Parathyroid adenoma (tissue), 2 donors: ENCODE measurements at regions not wholly inside any gene's neighbourhood (a gene's known extent, or its start where the extent isn't known, plus 50 kb on each side); places are given as distances from the start of the nearest gene placed in this dataset.

Source experiments
- H2AFZ ChIP-seq: fragments of 300-600 bp; sonication (generic); one replicate; pipeline ENCODE4 v1.7.0; 2017; ENCODE audit warnings: antibody characterized with exemption, mild to moderate bottlenecking
- H3K27ac ChIP-seq: fragments of 300-600 bp; sonication (generic); one replicate; pipeline ENCODE4 v1.7.0; 2017
- H3K27me3 ChIP-seq: fragments of 300-600 bp; sonication (generic); one replicate; pipeline ENCODE4 v1.7.0; 2017; ENCODE audit warnings: low read length; ENCODE audit not compliant: control insufficient read depth, insufficient read depth
- H3K36me3 ChIP-seq: fragments of 300-600 bp; sonication (generic); one replicate; pipeline ENCODE4 v1.7.0; 2017; ENCODE audit warnings: low read length; ENCODE audit not compliant: control insufficient read depth, insufficient read depth
- H3K4me1 ChIP-seq: fragments of 300-600 bp; sonication (generic); one replicate; pipeline ENCODE4 v1.7.0; 2017; ENCODE audit warnings: control low read depth
- H3K4me2 ChIP-seq: fragments of 300-600 bp; sonication (generic); one replicate; pipeline ENCODE4 v1.7.0; 2017; ENCODE audit warnings: low read length
- H3K4me3 ChIP-seq: fragments of 300-600 bp; sonication (generic); one replicate; pipeline ENCODE4 v1.7.0; 2017; ENCODE audit warnings: low read depth, low read length
- H3K79me2 ChIP-seq: fragments of 300-600 bp; sonication (generic); one replicate; pipeline ENCODE4 v1.7.0; 2017; ENCODE audit warnings: control low read depth
- H3K9ac ChIP-seq: fragments of 300-600 bp; sonication (generic); one replicate; pipeline ENCODE4 v1.7.0; 2017; ENCODE audit warnings: mild to moderate bottlenecking
- H3K9me3 ChIP-seq: fragments of 300-600 bp; sonication (generic); one replicate; pipeline ENCODE4 v1.7.0; 2017; ENCODE audit warnings: low read length; ENCODE audit not compliant: control insufficient read depth
- TF ChIP-seq, protein P1 (sequence below): fragments of 300-600 bp; sonication (generic); IDR thresholded peaks from one replicate; pipeline ENCODE4 v1.7.0; 2017; ENCODE audit warnings: antibody characterized with exemption, mild to moderate bottlenecking
- donor health status: primary hyperparathyroidism.

DNA sequence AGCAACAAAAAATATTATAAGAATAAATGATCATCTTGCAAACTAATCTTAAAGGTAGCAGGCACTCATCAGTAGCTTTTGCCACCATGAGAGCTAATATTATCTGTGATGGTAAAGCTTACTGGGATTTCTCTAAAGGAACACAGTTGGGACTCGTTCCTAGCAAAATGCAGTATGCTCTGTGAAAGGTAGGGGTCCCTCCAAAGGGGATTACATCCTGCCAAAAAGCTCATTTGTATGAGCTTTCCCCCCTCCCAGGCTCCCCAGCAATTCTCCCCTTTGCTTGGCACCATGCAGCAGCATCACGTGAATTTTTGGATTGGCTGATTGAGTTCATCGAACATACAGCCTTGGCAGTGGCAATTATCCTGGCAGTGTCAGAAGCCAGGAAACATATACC lies 361.0 kb upstream of the PLSCR5 start:
- H3K4me3 ChIP-seq, result no peak overlapping the region
- H3K9me3 ChIP-seq, result no peaks in the 10 kb centered on the region
- no peak overlapping the region for H2AFZ ChIP-seq
- no peak overlapping the region for H3K27ac ChIP-seq
- H3K36me3 ChIP-seq, result no peaks in the 10 kb centered on the region
- no peaks in the 10 kb centered on the region for H3K4me1 ChIP-seq
- H3K79me2 ChIP-seq, result no peaks in the 10 kb centered on the region
- no peak overlapping the region for H3K4me2 ChIP-seq
- no peak overlapping the region for H3K9ac ChIP-seq
- H3K27me3 ChIP-seq, result no peaks in the 10 kb centered on the region
- TF ChIP-seq, protein P1, sequence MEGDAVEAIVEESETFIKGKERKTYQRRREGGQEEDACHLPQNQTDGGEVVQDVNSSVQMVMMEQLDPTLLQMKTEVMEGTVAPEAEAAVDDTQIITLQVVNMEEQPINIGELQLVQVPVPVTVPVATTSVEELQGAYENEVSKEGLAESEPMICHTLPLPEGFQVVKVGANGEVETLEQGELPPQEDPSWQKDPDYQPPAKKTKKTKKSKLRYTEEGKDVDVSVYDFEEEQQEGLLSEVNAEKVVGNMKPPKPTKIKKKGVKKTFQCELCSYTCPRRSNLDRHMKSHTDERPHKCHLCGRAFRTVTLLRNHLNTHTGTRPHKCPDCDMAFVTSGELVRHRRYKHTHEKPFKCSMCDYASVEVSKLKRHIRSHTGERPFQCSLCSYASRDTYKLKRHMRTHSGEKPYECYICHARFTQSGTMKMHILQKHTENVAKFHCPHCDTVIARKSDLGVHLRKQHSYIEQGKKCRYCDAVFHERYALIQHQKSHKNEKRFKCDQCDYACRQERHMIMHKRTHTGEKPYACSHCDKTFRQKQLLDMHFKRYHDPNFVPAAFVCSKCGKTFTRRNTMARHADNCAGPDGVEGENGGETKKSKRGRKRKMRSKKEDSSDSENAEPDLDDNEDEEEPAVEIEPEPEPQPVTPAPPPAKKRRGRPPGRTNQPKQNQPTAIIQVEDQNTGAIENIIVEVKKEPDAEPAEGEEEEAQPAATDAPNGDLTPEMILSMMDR, result no peak

DNA sequence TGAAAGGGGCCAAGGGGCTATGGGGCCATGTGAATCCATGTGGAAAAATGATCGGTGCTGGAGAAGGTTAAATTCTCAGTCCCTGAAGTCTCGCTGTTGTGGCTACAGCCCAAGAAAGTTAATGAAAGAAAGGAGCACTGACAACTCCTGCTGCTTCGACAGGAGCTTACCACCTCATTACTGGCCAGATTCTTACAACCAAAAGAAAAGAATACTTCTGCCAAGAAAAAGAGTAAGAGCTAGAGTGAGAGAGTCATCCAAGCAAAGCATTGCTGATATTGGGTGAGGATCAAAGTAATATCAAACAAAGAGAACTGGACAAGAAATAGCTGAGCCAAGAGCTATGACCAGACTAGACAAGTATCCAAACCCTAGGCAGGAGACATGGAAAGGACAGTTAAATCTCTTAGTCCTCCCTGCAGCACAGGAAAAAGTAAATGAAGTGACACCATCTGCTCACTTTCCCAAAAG lies 348.4 kb upstream of the PLSCR5 start:
- TF ChIP-seq, protein P1, result no peak
- Histone ChIP-seq H3K4me2 (no peak overlapping the region), H3K79me2 (no peaks in the 10 kb centered on the region), H3K4me3 (no peak overlapping the region), H3K27ac (no peak overlapping the region), H3K36me3 (no peaks in the 10 kb centered on the region), H3K4me1 (no peaks in the 10 kb centered on the region), H3K9ac (no peak overlapping the region), H3K9me3 (no peaks in the 10 kb centered on the region), H2AFZ (no peak overlapping the region), H3K27me3 (no peaks in the 10 kb centered on the region)

DNA sequence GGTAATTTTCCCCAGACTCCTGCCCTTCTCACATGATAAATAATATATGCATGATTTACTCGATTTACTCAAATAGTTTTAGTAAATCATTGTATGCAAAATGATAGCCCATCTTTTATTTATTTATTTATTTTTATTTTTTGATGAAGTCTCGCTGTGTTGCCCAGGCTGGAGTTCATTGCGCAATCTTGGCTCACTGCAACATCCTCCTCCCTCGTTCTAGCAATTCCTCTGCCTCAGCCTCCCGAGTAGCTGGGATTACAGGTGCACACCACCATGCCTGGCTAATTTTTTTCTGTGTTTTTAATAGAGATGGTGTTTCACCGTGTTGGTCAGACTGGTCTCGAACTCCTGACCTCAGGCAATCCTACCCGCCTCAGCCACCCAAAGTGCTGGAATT lies 343.8 kb upstream of the PLSCR5 start:
- TF ChIP-seq, protein P1, result no peak
- no peaks in the 10 kb centered on the region for H3K9me3 ChIP-seq
- H3K27me3 ChIP-seq, result no peaks in the 10 kb centered on the region
- H3K4me3 ChIP-seq, result no peak overlapping the region
- H3K4me2 ChIP-seq, result no peak overlapping the region
- no peak overlapping the region for H3K27ac ChIP-seq
- no peaks in the 10 kb centered on the region for H3K4me1 ChIP-seq
- H3K36me3 ChIP-seq, result no peaks in the 10 kb centered on the region
- no peaks in the 10 kb centered on the region for H3K79me2 ChIP-seq
- no peak overlapping the region for H2AFZ ChIP-seq
- H3K9ac ChIP-seq, result no peak overlapping the region

DNA sequence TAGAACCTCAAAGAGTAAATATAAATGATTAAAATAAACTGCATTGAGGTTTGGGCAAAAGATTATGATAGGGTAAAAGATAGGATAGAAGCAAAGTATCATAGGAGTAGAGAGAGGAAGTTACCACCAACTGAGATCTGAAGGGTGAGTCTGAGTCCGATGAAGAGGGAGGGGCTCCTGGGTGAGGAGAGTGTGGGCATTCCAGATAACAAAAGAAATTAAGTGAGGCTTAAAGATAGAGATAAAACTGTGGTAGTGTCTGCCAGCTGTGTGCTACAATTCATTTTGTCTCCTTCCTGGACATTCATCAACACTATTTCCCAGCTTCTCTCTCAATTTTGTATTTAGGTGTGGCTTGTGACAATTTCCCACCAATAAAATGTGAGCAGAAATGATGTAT lies 343.0 kb upstream of the PLSCR5 start:
- TF ChIP-seq, protein P1, result no peak
- Histone ChIP-seq H3K9me3 (no peaks in the 10 kb centered on the region), H3K4me3 (no peak overlapping the region), H3K79me2 (no peaks in the 10 kb centered on the region), H3K27ac (no peak overlapping the region), H3K27me3 (no peaks in the 10 kb centered on the region), H3K36me3 (no peaks in the 10 kb centered on the region), H3K4me2 (no peak overlapping the region), H3K4me1 (no peaks in the 10 kb centered on the region), H3K9ac (no peak overlapping the region), H2AFZ (no peak overlapping the region)

DNA sequence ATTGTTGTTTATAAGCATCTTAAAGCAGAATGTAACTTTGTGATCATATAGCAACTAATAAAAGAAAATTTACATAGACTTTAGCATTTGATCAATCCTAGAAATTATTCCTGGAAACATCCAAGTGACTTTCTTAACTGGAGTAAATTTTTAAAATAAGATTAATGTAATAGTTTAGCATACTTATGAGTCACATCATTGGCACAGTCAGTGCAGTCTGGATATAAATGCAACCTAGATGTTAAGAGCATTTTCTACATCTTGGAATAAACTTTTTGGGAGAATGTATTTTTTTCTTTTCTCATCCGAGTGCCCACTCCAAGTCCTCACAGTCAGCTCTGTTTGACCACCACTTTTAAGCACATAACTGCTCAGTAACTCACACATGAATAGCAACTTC lies 324.6 kb upstream of the PLSCR5 start:
- Histone ChIP-seq H3K27me3 (no peaks in the 10 kb centered on the region), H3K9me3 (no peaks in the 10 kb centered on the region), H3K27ac (no peak overlapping the region), H3K36me3 (no peaks in the 10 kb centered on the region), H2AFZ (no peak overlapping the region), H3K4me3 (no peak overlapping the region), H3K4me1 (no peaks in the 10 kb centered on the region), H3K4me2 (no peak overlapping the region), H3K9ac (no peak overlapping the region), H3K79me2 (no peaks in the 10 kb centered on the region)
- TF ChIP-seq, protein P1, result no peak
